ENCODE measurements at regions not wholly inside any gene's neighbourhood (a gene's known extent, or its start where the extent isn't known, plus 50 kb on each side); places are given as distances from the start of the nearest gene placed in this dataset.

DNA sequence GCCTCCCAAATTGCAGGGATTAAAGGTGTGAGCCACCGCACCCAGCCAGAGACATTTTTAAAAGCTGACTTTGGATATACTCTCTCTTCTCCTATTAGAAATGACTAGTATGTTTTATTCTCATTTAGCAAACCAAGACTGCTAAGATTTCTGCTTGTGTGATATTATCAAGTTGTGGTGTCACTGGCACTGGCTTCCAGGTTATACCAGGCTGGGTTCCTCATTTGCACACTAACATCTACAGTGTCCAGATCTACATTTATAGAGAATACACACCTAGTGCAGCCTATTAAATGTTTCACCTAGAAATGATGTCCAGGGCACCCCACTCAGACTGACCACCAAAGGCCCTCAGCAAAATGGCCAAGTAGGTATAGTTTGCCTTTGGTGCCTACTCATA lies 49.9 kb upstream of the FOXN2 start:
- TF ChIP-seq POLR2A (IDR thresholded peaks at IDR 0.05; ENCODE audit: low read length) (no peak), GATA1 (IDR thresholded peaks at IDR 0.05; ENCODE audit: low read depth, low read length) (no peak)
